H9 (cell line): ENCODE measurements at regions not wholly inside any gene's neighbourhood (a gene's known extent, or its start where the extent isn't known, plus 50 kb on each side); places are given as distances from the start of the nearest gene placed in this dataset.

Experiments
- DNase-seq: peaks from one replicate; pipeline ENCODE4 v3.0.0-alpha.2; 2017
- H2AFZ ChIP-seq: one replicate; pipeline ENCODE4 v1.6.1; 2013; ENCODE audit warnings: mild to moderate bottlenecking, low read length, control low read depth, moderate library complexity
- H2AK5ac ChIP-seq: 2 replicates; pipeline ENCODE4 v1.6.1; 2013; ENCODE audit warnings: low read length, control low read depth, mixed read lengths; ENCODE audit not compliant: insufficient read length
- H2BK120ac ChIP-seq: one replicate; pipeline ENCODE4 v1.6.1; 2013; ENCODE audit warnings: low read depth, mild to moderate bottlenecking, low read length, control low read depth, inconsistent platforms; ENCODE audit not compliant: poor library complexity, severe bottlenecking
- H2BK12ac ChIP-seq: 2 replicates; pipeline ENCODE4 v1.6.1; 2013; ENCODE audit warnings: low read length, control low read depth, mixed read lengths, low read depth; ENCODE audit not compliant: insufficient read length
- H2BK15ac ChIP-seq: 2 replicates; pipeline ENCODE4 v1.6.1; 2013; ENCODE audit warnings: low read depth, low read length, control low read depth
- H2BK20ac ChIP-seq: one replicate; pipeline ENCODE4 v1.6.1; 2013; ENCODE audit warnings: low read depth, mild to moderate bottlenecking, low read length, control low read depth, inconsistent platforms; ENCODE audit not compliant: poor library complexity, severe bottlenecking
- H2BK5ac ChIP-seq: 2 replicates; pipeline ENCODE4 v1.6.1; 2013; ENCODE audit warnings: low read length, control low read depth, mixed read lengths; ENCODE audit not compliant: insufficient read length
- H3K14ac ChIP-seq: 2 replicates; pipeline ENCODE4 v1.6.1; 2013; ENCODE audit warnings: low read length, control low read depth; ENCODE audit not compliant: insufficient read depth
- H3K18ac ChIP-seq: 2 replicates; pipeline ENCODE4 v1.6.1; 2013; ENCODE audit warnings: low read depth, mild to moderate bottlenecking, mixed read lengths, low read length, control low read depth; ENCODE audit not compliant: insufficient read length
- H3K23ac ChIP-seq: 2 replicates; pipeline ENCODE4 v1.6.1; 2013; ENCODE audit warnings: low read length, control low read depth, mixed read lengths, low read depth; ENCODE audit not compliant: insufficient read length
- H3K23me2 ChIP-seq: 2 replicates; pipeline ENCODE4 v1.6.1; 2013; ENCODE audit warnings: low read depth, mild to moderate bottlenecking, mixed read lengths, low read length, control low read depth; ENCODE audit not compliant: insufficient read length, poor library complexity, severe bottlenecking
- H3K27ac ChIP-seq: 2 replicates; pipeline ENCODE4 v1.5.1; 2013; ENCODE audit warnings: low read length, control low read depth, mixed read lengths, low read depth; ENCODE audit not compliant: insufficient read length
- H3K27me3 ChIP-seq: 2 replicates; pipeline ENCODE4 v1.6.1; 2013; ENCODE audit warnings: low read length, control low read depth, inconsistent platforms; ENCODE audit not compliant: insufficient read depth
- H3K4ac ChIP-seq: 2 replicates; pipeline ENCODE4 v1.6.1; 2013; ENCODE audit warnings: low read depth, mild to moderate bottlenecking, control low read depth, inconsistent platforms, low read length, moderate library complexity
- H3K4me1 ChIP-seq: 2 replicates; pipeline ENCODE4 v1.6.1; 2013; ENCODE audit warnings: low read length, control low read depth, inconsistent platforms; ENCODE audit not compliant: insufficient read depth
- H3K4me2 ChIP-seq: 2 replicates; pipeline ENCODE4 v1.6.1; 2013; ENCODE audit warnings: low read length, control low read depth, mixed read lengths; ENCODE audit not compliant: insufficient read length, insufficient read depth
- H3K56ac ChIP-seq: 2 replicates; pipeline ENCODE4 v1.6.1; 2013; ENCODE audit warnings: low read depth, mild to moderate bottlenecking, mixed read lengths, low read length, control low read depth; ENCODE audit not compliant: insufficient read length
- H3K79me1 ChIP-seq: 2 replicates; pipeline ENCODE4 v1.6.1; 2013; ENCODE audit warnings: low read depth, mild to moderate bottlenecking, moderate library complexity, low read length, control low read depth, inconsistent platforms; ENCODE audit not compliant: insufficient read depth, poor library complexity, severe bottlenecking
- H3K79me2 ChIP-seq: 2 replicates; pipeline ENCODE4 v1.6.1; 2013; ENCODE audit warnings: low read length, control low read depth, inconsistent platforms; ENCODE audit not compliant: insufficient read depth
- H3K9ac ChIP-seq: 2 replicates; pipeline ENCODE4 v1.6.1; 2013; ENCODE audit warnings: low read length, control low read depth, mixed read lengths; ENCODE audit not compliant: insufficient read length; ENCODE audit errors: extremely low read depth
- H3K9me3 ChIP-seq: one replicate; pipeline ENCODE4 v1.6.1; 2013; ENCODE audit warnings: low read depth, low read length, inconsistent platforms; ENCODE audit not compliant: control insufficient read depth
- H3T11ph ChIP-seq: one replicate; pipeline ENCODE4 v1.6.1; 2013; ENCODE audit warnings: mild to moderate bottlenecking, low read length, control low read depth, inconsistent platforms
- H4K20me1 ChIP-seq: one replicate; pipeline ENCODE4 v1.6.1; 2013; ENCODE audit not compliant: control insufficient read depth, insufficient read length, insufficient read depth
- H4K5ac ChIP-seq: 2 replicates; pipeline ENCODE4 v1.6.1; 2013; ENCODE audit warnings: low read depth, mild to moderate bottlenecking, mixed read lengths, low read length, control low read depth; ENCODE audit not compliant: insufficient read length
- H4K8ac ChIP-seq: replicated peaks from 2 replicates; pipeline ENCODE4 v1.6.1; 2013; ENCODE audit warnings: low read length, control low read depth, mixed read lengths, low read depth; ENCODE audit not compliant: insufficient read length
- H4K91ac ChIP-seq: 2 replicates; pipeline ENCODE4 v1.6.1; 2013; ENCODE audit warnings: low read depth, mild to moderate bottlenecking, moderate library complexity, mixed read lengths, low read length, control low read depth; ENCODE audit not compliant: insufficient read length
- H3K27ac Mint-ChIP-seq, 3 experiments: 2 replicates in 2 of 3; 3 replicates in 1 of 3; pipeline ENCODE4 v1.8.0; 2020 to 2021; ENCODE audit warnings: mixed read lengths in 3 of 3, mild to moderate bottlenecking in 1 of 3, moderate library complexity in 1 of 3
- H3K27me3 Mint-ChIP-seq: 2 replicates; pipeline ENCODE4 v1.8.0; 2021; ENCODE audit warnings: low read depth, mild to moderate bottlenecking, moderate library complexity, mixed read lengths
- H3K36me3 Mint-ChIP-seq, 3 experiments: 2 replicates in 2 of 3; 3 replicates in 1 of 3; pipeline ENCODE4 v1.8.0; 2020 to 2021; ENCODE audit warnings: low read depth in 3 of 3, mixed read lengths in 3 of 3; ENCODE audit not compliant: insufficient read depth in 1 of 3
- H3K4me1 Mint-ChIP-seq, 2 experiments: 2 replicates each; pipeline ENCODE4 v1.8.0; 2020; ENCODE audit warnings: mixed read lengths in 2 of 2
- H3K4me3 Mint-ChIP-seq, 2 experiments: 2 replicates in 1 of 2; 3 replicates in 1 of 2; pipeline ENCODE4 v1.8.0; 2020 to 2021; ENCODE audit warnings: mild to moderate bottlenecking in 2 of 2, mixed read lengths in 2 of 2, moderate library complexity in 1 of 2
- H3K9me3 Mint-ChIP-seq, 2 experiments: 2 replicates in 1 of 2; 3 replicates in 1 of 2; pipeline ENCODE4 v1.8.0; 2020; ENCODE audit warnings: mild to moderate bottlenecking in 2 of 2, mixed read lengths in 2 of 2, moderate library complexity in 1 of 2
- WGBS: extraction: QIAGEN DNeasy Blood & Tissue Kit; methylation state at CpG from one replicate; pipeline ENCODE4 v1.1.7; 2013; ENCODE audit warnings: missing lambda C conversion rate, low lambda C conversion rate, mixed read lengths; ENCODE audit not compliant: insufficient read length; ENCODE audit errors: extremely low coverage; 5-methylcytosine and 5-hydroxymethylcytosine counted together
- TF ChIP-seq, protein P1 (sequence below): fragments of 200-600 bp; sonication (generic); conservative IDR thresholded peaks from 3 replicates; pipeline ENCODE4 v1.8.0; 2021; ENCODE audit warnings: antibody characterized with exemption, mild to moderate bottlenecking

DNA sequence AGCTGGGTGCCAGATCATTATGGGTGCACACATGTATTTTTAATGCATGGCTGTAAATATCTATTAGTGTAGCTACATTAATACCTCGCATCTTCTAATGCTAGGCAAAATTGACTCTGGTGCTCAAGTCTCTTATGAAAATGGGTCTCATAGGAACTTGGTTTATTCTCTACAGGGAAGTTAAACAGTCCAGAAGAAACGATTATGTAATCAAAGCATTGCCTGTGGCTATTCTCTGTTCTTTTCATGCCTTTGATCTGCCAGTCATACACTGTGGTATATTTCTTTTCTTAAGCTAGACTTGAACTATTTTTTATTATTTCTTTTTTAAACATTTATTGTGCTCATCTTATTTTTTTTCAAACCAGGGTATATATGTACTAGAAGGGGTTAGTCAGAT is 1015.0 kb downstream of the SLITRK1 start:
- Histone ChIP-seq H3K23me2 (no peaks in the 10 kb centered on the region), H4K20me1 (no peaks in the 10 kb centered on the region), H2BK15ac (no peak overlapping the region), H3K79me1 (no peaks in the 10 kb centered on the region), H4K8ac (no peak overlapping the region), H3K4ac (no peak overlapping the region), H2BK5ac (no peak overlapping the region), H3K9ac (no peak overlapping the region), H3K79me2 (no peaks in the 10 kb centered on the region), H2BK120ac (no peak overlapping the region), H3K23ac (no peak overlapping the region), H2AFZ (no peak overlapping the region), H2BK12ac (no peak overlapping the region), H3K14ac (no peak overlapping the region), H2AK5ac (no peak overlapping the region), H3K56ac (no peak overlapping the region), H3K18ac (no peak overlapping the region), H3K4me1 (no peaks in the 10 kb centered on the region), H3K27ac (no peak overlapping the region), H4K5ac (no peak overlapping the region), H4K91ac (no peak overlapping the region), H3T11ph (no peak overlapping the region), H3K9me3 (no peaks in the 10 kb centered on the region), H3K27me3 (no peaks in the 10 kb centered on the region), H3K4me2 (no peak overlapping the region), H2BK20ac (no peak overlapping the region)
- no peak for DNase-seq
- TF ChIP-seq, protein P1, sequence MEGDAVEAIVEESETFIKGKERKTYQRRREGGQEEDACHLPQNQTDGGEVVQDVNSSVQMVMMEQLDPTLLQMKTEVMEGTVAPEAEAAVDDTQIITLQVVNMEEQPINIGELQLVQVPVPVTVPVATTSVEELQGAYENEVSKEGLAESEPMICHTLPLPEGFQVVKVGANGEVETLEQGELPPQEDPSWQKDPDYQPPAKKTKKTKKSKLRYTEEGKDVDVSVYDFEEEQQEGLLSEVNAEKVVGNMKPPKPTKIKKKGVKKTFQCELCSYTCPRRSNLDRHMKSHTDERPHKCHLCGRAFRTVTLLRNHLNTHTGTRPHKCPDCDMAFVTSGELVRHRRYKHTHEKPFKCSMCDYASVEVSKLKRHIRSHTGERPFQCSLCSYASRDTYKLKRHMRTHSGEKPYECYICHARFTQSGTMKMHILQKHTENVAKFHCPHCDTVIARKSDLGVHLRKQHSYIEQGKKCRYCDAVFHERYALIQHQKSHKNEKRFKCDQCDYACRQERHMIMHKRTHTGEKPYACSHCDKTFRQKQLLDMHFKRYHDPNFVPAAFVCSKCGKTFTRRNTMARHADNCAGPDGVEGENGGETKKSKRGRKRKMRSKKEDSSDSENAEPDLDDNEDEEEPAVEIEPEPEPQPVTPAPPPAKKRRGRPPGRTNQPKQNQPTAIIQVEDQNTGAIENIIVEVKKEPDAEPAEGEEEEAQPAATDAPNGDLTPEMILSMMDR = no peak
- no peak overlapping the region for H3K27ac Mint-ChIP-seq
- peaks cover 0 to 3% (median 0%) of the 10 kb centered on the region in 3 experiments; a peak in 2 of 7 replicates for H3K36me3 Mint-ChIP-seq
- H3K27me3 Mint-ChIP-seq = no peaks in the 10 kb centered on the region
- H3K4me1 Mint-ChIP-seq = no peaks in the 10 kb centered on the region
- no peak overlapping the region for H3K4me3 Mint-ChIP-seq
- peaks cover 2 to 4% of the 10 kb centered on the region in 2 experiments; a peak in 3 of 5 replicates for H3K9me3 Mint-ChIP-seq
- no CpG with 5 or more reads among the region's 2 CpGs for WGBS
